Gastrocnemius medialis (tissue), 4 donors: ENCODE measurements at regions not wholly inside any gene's neighbourhood (a gene's known extent, or its start where the extent isn't known, plus 50 kb on each side); places are given as distances from the start of the nearest gene placed in this dataset.

Source experiments
- ATAC-seq, 2 donors: fragments of 150-250 bp; one replicate each; pipeline ENCODE4 v1.9.1; 2016
- DNase-seq, 2 donors: peaks; one replicate each; pipeline ENCODE4 v3.0.0-alpha.2; 2019
- H3K27ac ChIP-seq, 4 donors: fragments of 200-600 bp; sonication (generic); 1 replicate in 1 of 4; 2 replicates in 3 of 4; pipeline ENCODE4 v1.5.1; 2016 to 2018; ENCODE audit warnings: mild to moderate bottlenecking in 2 of 4, moderate library complexity in 1 of 4
- H3K27me3 ChIP-seq, 3 donors: fragments of 200-600 bp; sonication (generic) in 2 of 3; 1 replicate in 1 of 3; 2 replicates in 2 of 3; pipeline versions ENCODE4 v1.5.1 to v1.6.0; 2016 to 2019; ENCODE audit warnings: mild to moderate bottlenecking in 1 of 3, moderate library complexity in 1 of 3
- H3K36me3 ChIP-seq, 2 donors: fragments of 200-600 bp; sonication (generic) in 1 of 2; one replicate each; pipeline ENCODE4 v1.5.1; 2017 to 2018
- H3K4me1 ChIP-seq, 2 donors: fragments of 200-600 bp; sonication (generic) in 1 of 2; one replicate each; pipeline ENCODE4 v1.5.1; 2016 to 2017; ENCODE audit warnings: mild to moderate bottlenecking in 2 of 2
- H3K4me3 ChIP-seq, 4 donors: fragments of 200-600 bp; sonication (generic) in 3 of 4; 1 replicate in 1 of 4; 2 replicates in 3 of 4; pipeline ENCODE4 v1.5.1; 2016 to 2019; ENCODE audit warnings: mild to moderate bottlenecking in 2 of 4
- H3K9me3 ChIP-seq, 3 donors: fragments of 200-600 bp; sonication (generic) in 2 of 3; 1 replicate in 1 of 3; 2 replicates in 2 of 3; pipeline ENCODE4 v1.5.1; 2016 to 2019
- CTCF ChIP-seq, 5 experiments: fragments of 450-650 bp in 3 of 5; fragments of 200-600 bp in 2 of 5; sonication (generic) in 2 of 5; IDR thresholded peaks in 4 of 5; conservative IDR thresholded peaks in 1 of 5; 1 replicate in 4 of 5; 2 replicates in 1 of 5; pipeline ENCODE4 v1.5.1; 2016 to 2019; ENCODE audit warnings: antibody characterized with exemption in 5 of 5, mild to moderate bottlenecking in 3 of 5, moderate library complexity in 3 of 5
- POLR2A ChIP-seq, 2 donors: fragments of 450-650 bp; IDR thresholded peaks; one replicate each; pipeline ENCODE4 v1.6.1; 2017; ENCODE audit warnings: antibody characterized with exemption in 2 of 2, mild to moderate bottlenecking in 2 of 2, moderate library complexity in 2 of 2
- in situ Hi-C, 4 donors: fragments of 200-750 bp; cut with MboI; loops; one replicate each; pipeline versions ENCODE4 v1.15.0 to v1.8.0; 2017; ENCODE audit warnings: low sequenced_read_pairs in 4 of 4
- intact Hi-C: fragments of 100-400 bp; cut with DNase I; formaldehyde crosslinking; loops from one replicate; pipeline ENCODE4 v1.15.1; 2023; ENCODE audit warnings: low total_unique reads

- H3K4me3 ChIP-seq, result no peak overlapping the region
- DNase-seq (no peak), ATAC-seq (no peak)
- no peaks in the 10 kb centered on the region for H3K27me3 ChIP-seq
- no peak overlapping the region for H3K27ac ChIP-seq
- in situ Hi-C loops (no loop called here), intact Hi-C loops (no loop called here)
- H3K4me1 ChIP-seq, result peaks cover 0 to 5% of the 10 kb centered on the region in 2 donors
- no peaks in the 10 kb centered on the region for H3K9me3 ChIP-seq
- no peaks in the 10 kb centered on the region for H3K36me3 ChIP-seq
- TF ChIP-seq POLR2A (IDR thresholded peaks at IDR 0.05) (no peak), CTCF (IDR thresholded peaks at IDR 0.05 in 4 of 5, conservative IDR thresholded peaks at IDR 0.05 in 1 of 5) (peak in 4 of 5 experiments; percentile 17 to 66 (median 42))
Measured at GRCh38 chr1:34681480-34682451, 73.1 kb upstream of the GJB5 start.

DNA sequence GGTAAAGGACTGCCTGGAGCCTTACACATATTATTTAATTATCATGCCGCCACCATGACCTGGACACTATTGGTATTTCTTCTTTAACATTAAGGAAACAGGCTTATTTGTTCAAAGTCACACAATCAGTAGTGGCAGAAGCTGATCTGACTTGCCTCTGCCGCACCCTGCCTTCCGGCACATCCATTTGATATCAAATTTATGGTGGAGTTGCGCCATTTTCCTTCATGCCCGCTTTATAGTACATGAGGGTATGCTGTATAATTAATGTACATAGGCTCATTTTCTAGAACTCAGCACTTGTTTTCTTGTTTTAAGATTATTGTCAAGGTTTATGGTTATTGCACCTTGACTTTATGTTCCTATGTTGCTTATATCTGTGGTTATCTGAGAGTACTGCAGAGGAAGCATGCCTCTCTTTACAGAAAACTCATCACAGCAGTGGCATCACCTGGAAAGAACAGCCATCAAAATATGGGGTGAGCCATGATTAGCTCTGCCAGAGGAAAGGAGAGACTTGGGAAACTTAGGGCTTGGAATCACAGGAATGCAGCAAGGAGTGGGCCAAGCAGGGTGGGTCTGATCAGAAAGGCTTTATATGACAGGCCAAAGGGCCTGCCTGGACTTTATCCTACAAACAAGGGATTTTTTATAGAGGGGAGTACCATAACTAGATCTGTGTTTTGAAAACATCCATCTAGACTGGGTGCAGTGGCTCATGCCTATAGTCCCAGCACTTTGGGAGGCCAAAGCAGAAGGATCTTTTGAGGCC, 72.2 kb upstream of the GJB5 start:
- TF ChIP-seq CTCF (IDR thresholded peaks at IDR 0.05 in 4 of 5, conservative IDR thresholded peaks at IDR 0.05 in 1 of 5) (no peak), POLR2A (IDR thresholded peaks at IDR 0.05) (no peak)
- Histone ChIP-seq H3K4me3 (no peak overlapping the region), H3K9me3 (no peaks in the 10 kb centered on the region), H3K4me1 (peaks cover 0 to 5% of the 10 kb centered on the region in 2 donors), H3K27ac (no peak overlapping the region), H3K27me3 (no peaks in the 10 kb centered on the region), H3K36me3 (no peaks in the 10 kb centered on the region)
- in situ Hi-C loops, result no loop called here
- ATAC-seq (no peak), DNase-seq (no peak)
- intact Hi-C loops, result no loop called here

GRCh38 chr1:34683616-34684015, 71.2 kb upstream of the GJB5 start:
- H3K36me3 ChIP-seq, result no peaks in the 10 kb centered on the region
- H3K27me3 ChIP-seq, result no peaks in the 10 kb centered on the region
- ATAC-seq, result peak in 1 of 2 donors; percentile 33
- H3K9me3 ChIP-seq, result no peaks in the 10 kb centered on the region
- DNase-seq, result no peak
- H3K4me1 ChIP-seq, result peaks cover 0 to 5% of the 10 kb centered on the region in 2 donors
- TF ChIP-seq POLR2A (IDR thresholded peaks at IDR 0.05) (no peak), CTCF (IDR thresholded peaks at IDR 0.05 in 4 of 5, conservative IDR thresholded peaks at IDR 0.05 in 1 of 5) (no peak)
- no peak overlapping the region for H3K4me3 ChIP-seq
- in situ Hi-C loops (no loop called here), intact Hi-C loops (no loop called here)
- no peak overlapping the region for H3K27ac ChIP-seq

GRCh38 chr1:34684266-34684665, 70.6 kb upstream of the GJB5 start:
- intact Hi-C loops, result no loop called here
- in situ Hi-C loops, result no loop called here

More at GRCh38 chr1:34684266-34684665, 70.6 kb upstream of the GJB5 start:
- Histone ChIP-seq H3K36me3 (no peaks in the 10 kb centered on the region), H3K4me3 (no peak overlapping the region), H3K27ac (no peak overlapping the region), H3K4me1 (peaks cover 0 to 5% of the 10 kb centered on the region in 2 donors), H3K9me3 (no peaks in the 10 kb centered on the region), H3K27me3 (peaks cover 0 to 2% (median 0%) of the 10 kb centered on the region in 3 donors)
- TF ChIP-seq POLR2A (IDR thresholded peaks at IDR 0.05) (no peak), CTCF (IDR thresholded peaks at IDR 0.05 in 4 of 5, conservative IDR thresholded peaks at IDR 0.05 in 1 of 5) (no peak)
- DNase-seq (no peak), ATAC-seq (no peak)
